NCI-H345 treated with DMSO at 0.1 percent for 48 hours (cell line): ENCODE measurements at regions not wholly inside any gene's neighbourhood (a gene's known extent, or its start where the extent isn't known, plus 50 kb on each side); places are given as distances from the start of the nearest gene placed in this dataset.
A peak's percentile ranks its signal among the peaks of the same experiment; 100 is the strongest.
"Not testable (repeated sequence)": the region's sequence is repeated elsewhere in the genome, so short reads cannot be mapped to it uniquely, and the experiment has no call there.

Experiments
- DNase-seq: peaks from one replicate; lab custom pipeline; 2025; ENCODE audit not compliant: unreplicated experiment; lab: John Stamatoyannopoulos, UW

- DNase-seq = not testable (repeated sequence)
Measured at GRCh38 chr6:66258731-66259487, 551.9 kb upstream of the EYS start.

- DNase-seq = no peak
Measured at GRCh38 chr6:66245231-66245630, 538.2 kb upstream of the EYS start.

- no peak for DNase-seq
Measured at GRCh38 chr6:66238851-66239250, 531.8 kb upstream of the EYS start.

GRCh38 chr6:66232890-66233289, 525.9 kb upstream of the EYS start:
- no peak for DNase-seq

- no peak for DNase-seq
Measured at GRCh38 chr6:66230591-66230990, 523.6 kb upstream of the EYS start.

- peak; percentile 39 for DNase-seq
Measured at GRCh38 chr6:66226109-66226508, 519.1 kb upstream of the EYS start.

GRCh38 chr6:66210964-66211363, 503.9 kb upstream of the EYS start:
- no peak for DNase-seq

GRCh38 chr6:66200390-66200789, 493.4 kb upstream of the EYS start:
- DNase-seq = no peak

GRCh38 chr6:66199171-66199570, 492.1 kb upstream of the EYS start:
- no peak for DNase-seq

- no peak for DNase-seq
Measured at GRCh38 chr6:66198062-66198624, 491.1 kb upstream of the EYS start.

- DNase-seq = no peak
Measured at GRCh38 chr6:66190858-66191257, 483.8 kb upstream of the EYS start.

GRCh38 chr6:66189915-66190314, 482.9 kb upstream of the EYS start:
- no peak for DNase-seq

GRCh38 chr6:66186756-66187155, 479.7 kb upstream of the EYS start:
- no peak for DNase-seq

GRCh38 chr6:66184091-66184490, 477.1 kb upstream of the EYS start:
- DNase-seq = no peak

- DNase-seq = no peak
Measured at GRCh38 chr6:66179361-66179760, 472.3 kb upstream of the EYS start.

GRCh38 chr6:66173587-66173986, 466.6 kb upstream of the EYS start:
- DNase-seq = no peak

- DNase-seq = not testable (repeated sequence)
Measured at GRCh38 chr6:66166713-66167112, 459.7 kb upstream of the EYS start.

- DNase-seq = no peak
Measured at GRCh38 chr6:66161546-66162108, 454.6 kb upstream of the EYS start.

- DNase-seq = no peak
Measured at GRCh38 chr6:66159937-66160336, 452.9 kb upstream of the EYS start.

- no peak for DNase-seq
Measured at GRCh38 chr6:66153247-66153646, 446.2 kb upstream of the EYS start.

- no peak for DNase-seq
Measured at GRCh38 chr6:66149132-66149531, 442.1 kb upstream of the EYS start.

- no peak for DNase-seq
Measured at GRCh38 chr6:66145867-66146266, 438.8 kb upstream of the EYS start.

GRCh38 chr6:66134021-66134420, 427.0 kb upstream of the EYS start:
- DNase-seq = no peak
